ENCODE measurements at regions not wholly inside any gene's neighbourhood (a gene's known extent, or its start where the extent isn't known, plus 50 kb on each side); places are given as distances from the start of the nearest gene placed in this dataset.
A peak's percentile ranks its signal among the peaks of the same experiment; 100 is the strongest.

DNA sequence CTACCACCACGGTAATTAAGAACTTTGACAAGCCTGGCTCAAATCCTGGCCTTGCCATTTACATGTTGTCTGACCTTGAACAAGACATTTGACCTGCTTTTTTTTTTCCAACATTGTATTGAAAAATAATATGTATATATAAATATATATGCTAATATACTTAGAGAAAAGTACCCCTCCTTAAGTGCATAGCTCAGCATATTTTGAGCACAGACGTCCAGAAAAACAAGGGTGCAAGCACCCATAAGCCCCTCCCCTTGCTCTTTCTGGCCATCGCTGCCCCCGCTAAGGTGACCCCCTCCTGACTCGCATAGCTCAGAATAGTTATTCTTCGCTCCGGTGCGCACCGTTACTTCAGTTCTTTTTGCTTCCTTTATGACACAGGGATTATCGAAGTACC, 742.0 kb upstream of the FRG1 start:
- ChIA-PET POLR2A (no interaction called here), CTCF (no interaction called here)
- intact Hi-C loops (cut with DNase I, micrococcal nuclease) = no loop called here
- DNase-seq (no peak), ATAC-seq (ENCODE audit: poor library complexity) (no peak)
- Histone ChIP-seq H3K9me3 (ENCODE audit: control insufficient read depth in 1 of 2, insufficient read depth in 1 of 2, low read length in 2 of 2) (peaks cover 0 to 4% of the 10 kb centered on the region in 2 experiments), H3K4me3 (ENCODE audit: low read length) (no peak overlapping the region), H3K27ac (ENCODE audit: low read depth in 1 of 2, low read length in 2 of 2) (no peak overlapping the region), H3K27me3 (ENCODE audit: control insufficient read depth in 1 of 2, insufficient read depth in 2 of 2, low read length in 2 of 2) (no peaks in the 10 kb centered on the region), H3K36me3 (ENCODE audit: insufficient read depth, low read length) (no peaks in the 10 kb centered on the region), H3K4me1 (ENCODE audit: insufficient read depth, low read length) (no peaks in the 10 kb centered on the region)
- peaks cover 1% of the 10 kb centered on the region for H3K9me3 Mint-ChIP-seq
- TF ChIP-seq, protein P1, sequence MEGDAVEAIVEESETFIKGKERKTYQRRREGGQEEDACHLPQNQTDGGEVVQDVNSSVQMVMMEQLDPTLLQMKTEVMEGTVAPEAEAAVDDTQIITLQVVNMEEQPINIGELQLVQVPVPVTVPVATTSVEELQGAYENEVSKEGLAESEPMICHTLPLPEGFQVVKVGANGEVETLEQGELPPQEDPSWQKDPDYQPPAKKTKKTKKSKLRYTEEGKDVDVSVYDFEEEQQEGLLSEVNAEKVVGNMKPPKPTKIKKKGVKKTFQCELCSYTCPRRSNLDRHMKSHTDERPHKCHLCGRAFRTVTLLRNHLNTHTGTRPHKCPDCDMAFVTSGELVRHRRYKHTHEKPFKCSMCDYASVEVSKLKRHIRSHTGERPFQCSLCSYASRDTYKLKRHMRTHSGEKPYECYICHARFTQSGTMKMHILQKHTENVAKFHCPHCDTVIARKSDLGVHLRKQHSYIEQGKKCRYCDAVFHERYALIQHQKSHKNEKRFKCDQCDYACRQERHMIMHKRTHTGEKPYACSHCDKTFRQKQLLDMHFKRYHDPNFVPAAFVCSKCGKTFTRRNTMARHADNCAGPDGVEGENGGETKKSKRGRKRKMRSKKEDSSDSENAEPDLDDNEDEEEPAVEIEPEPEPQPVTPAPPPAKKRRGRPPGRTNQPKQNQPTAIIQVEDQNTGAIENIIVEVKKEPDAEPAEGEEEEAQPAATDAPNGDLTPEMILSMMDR (IDR thresholded peaks at IDR 0.05) = no peak
- peaks cover 9% of the 10 kb centered on the region for H3K4me1 Mint-ChIP-seq (ENCODE audit: low read depth)
- H3K4me3 Mint-ChIP-seq = no peak overlapping the region
- no peak overlapping the region for H3K27ac Mint-ChIP-seq
- H3K27me3 Mint-ChIP-seq = no peaks in the 10 kb centered on the region
- no peaks in the 10 kb centered on the region for H3K36me3 Mint-ChIP-seq (ENCODE audit: low read depth)

DNA sequence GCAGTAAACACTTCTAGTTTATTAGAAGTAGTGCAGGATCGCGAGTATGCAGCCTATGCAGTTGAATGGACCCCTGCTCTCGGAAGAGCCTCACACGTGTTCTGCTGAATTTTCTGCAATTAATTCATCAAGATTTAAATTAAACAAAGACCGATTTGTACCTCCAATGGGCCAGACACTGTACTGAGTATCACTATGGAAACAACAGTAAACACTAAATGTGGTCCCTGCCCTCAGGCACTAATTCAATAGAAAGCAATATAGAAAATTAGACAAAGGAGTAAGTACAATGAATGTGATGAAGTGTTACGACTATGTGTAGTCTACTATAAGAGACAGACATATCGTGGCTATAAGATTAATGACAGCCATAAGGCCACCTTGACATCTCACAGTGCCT, 740.3 kb upstream of the FRG1 start:
- DNase-seq (no peak), ATAC-seq (ENCODE audit: poor library complexity) (no peak)
- Mint-ChIP-seq H3K27me3 (no peaks in the 10 kb centered on the region), H3K9me3 (no peaks in the 10 kb centered on the region), H3K4me1 (ENCODE audit: low read depth) (peaks cover 9% of the 10 kb centered on the region), H3K27ac (no peak overlapping the region), H3K36me3 (ENCODE audit: low read depth) (no peaks in the 10 kb centered on the region), H3K4me3 (no peak overlapping the region)
- TF ChIP-seq, protein P1 (IDR thresholded peaks at IDR 0.05) = no peak
- ChIA-PET CTCF (no interaction called here), POLR2A (no interaction called here)
- no peaks in the 10 kb centered on the region for H3K36me3 ChIP-seq (ENCODE audit: insufficient read depth, low read length)
- no peaks in the 10 kb centered on the region for H3K27me3 ChIP-seq (ENCODE audit: control insufficient read depth in 1 of 2, insufficient read depth in 2 of 2, low read length in 2 of 2)
- H3K27ac ChIP-seq (ENCODE audit: low read depth in 1 of 2, low read length in 2 of 2) = no peak overlapping the region
- no peak overlapping the region for H3K4me3 ChIP-seq (ENCODE audit: low read length)
- H3K4me1 ChIP-seq (ENCODE audit: insufficient read depth, low read length) = no peaks in the 10 kb centered on the region
- intact Hi-C loops (cut with DNase I, micrococcal nuclease) = no loop called here
- H3K9me3 ChIP-seq (ENCODE audit: control insufficient read depth in 1 of 2, insufficient read depth in 1 of 2, low read length in 2 of 2) = peaks cover 0 to 4% of the 10 kb centered on the region in 2 experiments

DNA sequence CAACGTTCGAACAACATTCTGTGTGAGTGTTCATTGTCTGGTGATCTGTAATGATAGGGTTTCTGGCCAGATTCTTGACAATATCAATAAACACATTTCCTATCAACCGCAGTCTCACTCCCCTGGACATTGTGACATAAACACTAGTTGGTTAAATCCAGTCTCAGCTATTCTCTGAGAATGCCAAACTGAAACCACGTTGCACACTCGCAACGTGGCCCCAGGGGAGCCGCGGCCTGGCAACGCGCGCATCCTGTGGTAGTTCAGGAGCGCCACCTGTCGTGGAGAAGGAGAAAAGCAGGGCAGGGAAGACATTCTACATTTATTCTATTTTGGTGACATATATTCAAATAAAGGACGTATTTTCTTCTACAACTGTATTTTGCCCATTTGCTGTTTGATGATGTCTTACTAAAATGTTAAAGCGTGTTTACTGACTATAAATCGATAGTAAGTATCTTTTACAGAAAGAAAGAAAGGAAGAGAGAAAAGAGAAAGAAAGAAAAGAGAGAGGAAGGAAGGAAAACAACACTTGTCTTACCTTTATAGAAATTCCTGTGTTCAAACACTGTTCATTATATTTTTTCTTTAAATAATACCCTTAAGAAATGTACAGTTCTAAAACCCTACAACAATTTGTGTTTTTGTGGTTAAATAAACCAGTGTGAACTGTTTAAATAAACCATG, 738.3 kb upstream of the FRG1 start:
- TF ChIP-seq, protein P1 (IDR thresholded peaks at IDR 0.05) = peak; percentile 65
- Mint-ChIP-seq H3K4me1 (ENCODE audit: low read depth) (peaks cover 9% of the 10 kb centered on the region), H3K9me3 (no peaks in the 10 kb centered on the region), H3K27me3 (no peaks in the 10 kb centered on the region), H3K4me3 (peak overlapping the region; percentile 69), H3K27ac (no peak overlapping the region), H3K36me3 (ENCODE audit: low read depth) (no peaks in the 10 kb centered on the region)
- intact Hi-C loops (cut with DNase I, micrococcal nuclease) = no loop called here
- no peak overlapping the region for H3K4me3 ChIP-seq (ENCODE audit: low read length)
- ChIA-PET POLR2A (no interaction called here), CTCF (no interaction called here)
- no peaks in the 10 kb centered on the region for H3K36me3 ChIP-seq (ENCODE audit: insufficient read depth, low read length)
- peak in 5 of 14 experiments; percentile 5 to 21 (median 11) for DNase-seq
- no peaks in the 10 kb centered on the region for H3K27me3 ChIP-seq (ENCODE audit: control insufficient read depth in 1 of 2, insufficient read depth in 2 of 2, low read length in 2 of 2)
- H3K27ac ChIP-seq (ENCODE audit: low read depth in 1 of 2, low read length in 2 of 2) = no peak overlapping the region
- H3K9me3 ChIP-seq (ENCODE audit: control insufficient read depth in 1 of 2, insufficient read depth in 1 of 2, low read length in 2 of 2) = peaks cover 0 to 4% of the 10 kb centered on the region in 2 experiments
- H3K4me1 ChIP-seq (ENCODE audit: insufficient read depth, low read length) = no peaks in the 10 kb centered on the region
- ATAC-seq (ENCODE audit: poor library complexity) = peak; percentile 44

Measured in CD4-positive, alpha-beta T cell (primary cell).